Adrenal gland (tissue), 5 donors: ENCODE measurements at regions not wholly inside any gene's neighbourhood (a gene's known extent, or its start where the extent isn't known, plus 50 kb on each side); places are given as distances from the start of the nearest gene placed in this dataset.

Experiments used
- POLR2A ChIP-seq, 2 donors: fragments of 450-650 bp; IDR thresholded peaks; one replicate each; pipeline ENCODE4 v1.6.1; 2017; ENCODE audit warnings: antibody characterized with exemption in 2 of 2, mild to moderate bottlenecking in 2 of 2, moderate library complexity in 1 of 2
- TF ChIP-seq, protein P1 (sequence below), 6 experiments: fragments of 450-650 bp in 4 of 6; fragments of 200-600 bp in 2 of 6; sonication (generic) in 1 of 6; IDR thresholded peaks; 1 replicate in 5 of 6; 2 replicates in 1 of 6; pipeline versions ENCODE4 v1.5.1 to v1.8.0; 2016 to 2021; ENCODE audit warnings: antibody characterized with exemption in 6 of 6, mild to moderate bottlenecking in 2 of 6, moderate library complexity in 1 of 6
- donor health status: DM: no; HTN: no; CAD: no.

DNA sequence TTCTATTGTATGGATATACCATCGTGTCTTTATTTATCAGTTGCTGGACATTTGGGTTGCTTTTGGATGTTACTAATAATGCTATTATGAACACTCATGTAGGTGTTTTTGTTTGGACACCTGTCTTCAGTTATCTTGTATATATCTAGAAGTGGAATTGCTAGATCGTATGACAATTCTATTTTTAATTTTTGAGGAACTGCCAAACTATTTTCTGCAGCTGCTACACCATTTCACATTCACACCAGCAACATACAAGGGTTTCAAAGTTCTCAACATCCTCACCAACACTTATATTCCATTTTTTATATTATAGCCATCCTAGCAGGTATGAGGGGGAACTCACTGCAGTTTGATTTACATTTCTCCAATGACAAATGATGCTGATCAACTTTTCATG is 324.6 kb downstream of the CAAP1 start:
- TF ChIP-seq, protein P1, sequence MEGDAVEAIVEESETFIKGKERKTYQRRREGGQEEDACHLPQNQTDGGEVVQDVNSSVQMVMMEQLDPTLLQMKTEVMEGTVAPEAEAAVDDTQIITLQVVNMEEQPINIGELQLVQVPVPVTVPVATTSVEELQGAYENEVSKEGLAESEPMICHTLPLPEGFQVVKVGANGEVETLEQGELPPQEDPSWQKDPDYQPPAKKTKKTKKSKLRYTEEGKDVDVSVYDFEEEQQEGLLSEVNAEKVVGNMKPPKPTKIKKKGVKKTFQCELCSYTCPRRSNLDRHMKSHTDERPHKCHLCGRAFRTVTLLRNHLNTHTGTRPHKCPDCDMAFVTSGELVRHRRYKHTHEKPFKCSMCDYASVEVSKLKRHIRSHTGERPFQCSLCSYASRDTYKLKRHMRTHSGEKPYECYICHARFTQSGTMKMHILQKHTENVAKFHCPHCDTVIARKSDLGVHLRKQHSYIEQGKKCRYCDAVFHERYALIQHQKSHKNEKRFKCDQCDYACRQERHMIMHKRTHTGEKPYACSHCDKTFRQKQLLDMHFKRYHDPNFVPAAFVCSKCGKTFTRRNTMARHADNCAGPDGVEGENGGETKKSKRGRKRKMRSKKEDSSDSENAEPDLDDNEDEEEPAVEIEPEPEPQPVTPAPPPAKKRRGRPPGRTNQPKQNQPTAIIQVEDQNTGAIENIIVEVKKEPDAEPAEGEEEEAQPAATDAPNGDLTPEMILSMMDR (IDR thresholded peaks at IDR 0.05) = no peak
- TF ChIP-seq POLR2A (IDR thresholded peaks at IDR 0.05) = no peak
